Stomach smooth muscle (tissue), 2 donors: ENCODE measurements at regions not wholly inside any gene's neighbourhood (a gene's known extent, or its start where the extent isn't known, plus 50 kb on each side); places are given as distances from the start of the nearest gene placed in this dataset.

Source experiments
- H3K27ac ChIP-seq: one replicate; pipeline ENCODE4 v1.7.0; 2013; ENCODE audit warnings: mild to moderate bottlenecking, low read length, inconsistent platforms
- H3K27me3 ChIP-seq, 2 donors: one replicate each; pipeline ENCODE4 v1.7.0; 2013; ENCODE audit warnings: low read length in 2 of 2; ENCODE audit not compliant: insufficient read depth in 2 of 2, control insufficient read depth in 1 of 2
- H3K36me3 ChIP-seq, 2 donors: one replicate each; pipeline ENCODE4 v1.7.0; 2013; ENCODE audit warnings: low read length in 2 of 2; ENCODE audit not compliant: control insufficient read depth in 2 of 2, insufficient read depth in 2 of 2
- H3K4me1 ChIP-seq: one replicate; pipeline ENCODE4 v1.7.0; 2013; ENCODE audit warnings: low read length; ENCODE audit not compliant: control insufficient read depth, insufficient read depth
- H3K4me3 ChIP-seq, 2 donors: one replicate each; pipeline ENCODE4 v1.7.0; 2013; ENCODE audit warnings: low read length in 2 of 2
- H3K9ac ChIP-seq, 2 donors: one replicate each; pipeline ENCODE4 v1.7.0; 2013; ENCODE audit warnings: low read length in 2 of 2, mild to moderate bottlenecking in 1 of 2
- H3K9me3 ChIP-seq, 2 donors: one replicate each; pipeline ENCODE4 v1.7.0; 2013; ENCODE audit warnings: low read length in 2 of 2; ENCODE audit not compliant: control insufficient read depth in 2 of 2
- donor health status: healthy.
- donor health status: Pancreatic carcinoma.

GRCh38 chr16:17988839-17989238 is 347.7 kb downstream of the NPIPA8 start:
- Histone ChIP-seq H3K9ac (no peak overlapping the region), H3K27me3 (no peaks in the 10 kb centered on the region), H3K4me3 (no peak overlapping the region), H3K36me3 (no peaks in the 10 kb centered on the region), H3K9me3 (no peaks in the 10 kb centered on the region), H3K4me1 (no peaks in the 10 kb centered on the region), H3K27ac (no peak overlapping the region)

- no peak overlapping the region for H3K4me3 ChIP-seq
- no peaks in the 10 kb centered on the region for H3K9me3 ChIP-seq
- no peaks in the 10 kb centered on the region for H3K27me3 ChIP-seq
- no peaks in the 10 kb centered on the region for H3K4me1 ChIP-seq
- no peak overlapping the region for H3K9ac ChIP-seq
- H3K27ac ChIP-seq, result no peak overlapping the region
- H3K36me3 ChIP-seq, result no peaks in the 10 kb centered on the region
Measured at GRCh38 chr16:17986991-17987390, 349.5 kb downstream of the NPIPA8 start.

- Histone ChIP-seq H3K27me3 (no peaks in the 10 kb centered on the region), H3K4me3 (no peak overlapping the region)
Measured at GRCh38 chr16:17984810-17985209, 351.7 kb downstream of the NPIPA8 start.

GRCh38 chr16:17983847-17984639 is 352.5 kb downstream of the NPIPA8 start:
- H3K4me1 ChIP-seq, result no peaks in the 10 kb centered on the region
- H3K27me3 ChIP-seq, result no peaks in the 10 kb centered on the region
- H3K9ac ChIP-seq, result no peak overlapping the region
- H3K27ac ChIP-seq, result no peak overlapping the region
- H3K4me3 ChIP-seq, result no peak overlapping the region
- no peaks in the 10 kb centered on the region for H3K9me3 ChIP-seq
- H3K36me3 ChIP-seq, result no peaks in the 10 kb centered on the region

More at GRCh38 chr16:17984810-17985209, 351.7 kb downstream of the NPIPA8 start:
- H3K36me3 ChIP-seq, result no peaks in the 10 kb centered on the region
- no peaks in the 10 kb centered on the region for H3K9me3 ChIP-seq
- no peaks in the 10 kb centered on the region for H3K4me1 ChIP-seq
- H3K27ac ChIP-seq, result no peak overlapping the region
- no peak overlapping the region for H3K9ac ChIP-seq

GRCh38 chr16:17983114-17983513 is 353.4 kb downstream of the NPIPA8 start:
- Histone ChIP-seq H3K9ac (no peak overlapping the region), H3K27me3 (no peaks in the 10 kb centered on the region), H3K9me3 (peaks cover 0 to 3% of the 10 kb centered on the region in 2 donors), H3K4me1 (no peaks in the 10 kb centered on the region), H3K36me3 (no peaks in the 10 kb centered on the region), H3K27ac (no peak overlapping the region), H3K4me3 (no peak overlapping the region)

- Histone ChIP-seq H3K4me3 (no peak overlapping the region), H3K36me3 (no peaks in the 10 kb centered on the region), H3K9me3 (peaks cover 0 to 4% of the 10 kb centered on the region in 2 donors), H3K9ac (no peak overlapping the region), H3K27me3 (no peaks in the 10 kb centered on the region), H3K27ac (no peak overlapping the region), H3K4me1 (no peaks in the 10 kb centered on the region)
Measured at GRCh38 chr16:17977260-17977659, 359.3 kb downstream of the NPIPA8 start.

GRCh38 chr16:17972460-17972943 is 364.0 kb downstream of the NPIPA8 start:
- Histone ChIP-seq H3K27ac (no peak overlapping the region), H3K4me3 (no peak overlapping the region), H3K9ac (no peak overlapping the region), H3K36me3 (no peaks in the 10 kb centered on the region), H3K9me3 (no peaks in the 10 kb centered on the region), H3K27me3 (peaks cover 0 to 10% of the 10 kb centered on the region in 2 donors), H3K4me1 (no peaks in the 10 kb centered on the region)

- Histone ChIP-seq H3K36me3 (no peaks in the 10 kb centered on the region), H3K27me3 (peaks cover 0 to 10% of the 10 kb centered on the region in 2 donors), H3K9me3 (peaks cover 0 to 3% of the 10 kb centered on the region in 2 donors), H3K27ac (no peak overlapping the region), H3K9ac (no peak overlapping the region), H3K4me1 (no peaks in the 10 kb centered on the region), H3K4me3 (no peak overlapping the region)
Measured at GRCh38 chr16:17970816-17971331, 365.7 kb downstream of the NPIPA8 start.

- no peak overlapping the region for H3K4me3 ChIP-seq
- H3K27ac ChIP-seq, result no peak overlapping the region
- no peaks in the 10 kb centered on the region for H3K36me3 ChIP-seq
- H3K27me3 ChIP-seq, result peaks cover 0 to 10% of the 10 kb centered on the region in 2 donors
- no peaks in the 10 kb centered on the region for H3K4me1 ChIP-seq
- H3K9ac ChIP-seq, result no peak overlapping the region
- H3K9me3 ChIP-seq, result peaks cover 0 to 3% of the 10 kb centered on the region in 2 donors
Measured at GRCh38 chr16:17970157-17970765, 366.3 kb downstream of the NPIPA8 start.

- no peak overlapping the region for H3K27ac ChIP-seq
- peaks cover 0 to 5% of the 10 kb centered on the region in 2 donors for H3K27me3 ChIP-seq
- H3K4me1 ChIP-seq, result no peaks in the 10 kb centered on the region
- no peak overlapping the region for H3K9ac ChIP-seq
- H3K9me3 ChIP-seq, result peaks cover 0 to 3% of the 10 kb centered on the region in 2 donors
- no peaks in the 10 kb centered on the region for H3K36me3 ChIP-seq
- no peak overlapping the region for H3K4me3 ChIP-seq
Measured at GRCh38 chr16:17965133-17965900, 371.2 kb downstream of the NPIPA8 start.
